Fibroblast of lung (primary cell): ENCODE measurements at regions not wholly inside any gene's neighbourhood (a gene's known extent, or its start where the extent isn't known, plus 50 kb on each side); places are given as distances from the start of the nearest gene placed in this dataset.

Source experiments
- EZH2 ChIP-seq: IDR thresholded peaks from 2 replicates; pipeline ENCODE4 v1.5.1; 2012; ENCODE audit warnings: low read length, control low read depth, mild to moderate bottlenecking; ENCODE audit errors: missing control alignments
- TF ChIP-seq, protein P1 (sequence below), 2 donors: IDR thresholded peaks in 1 of 2; conservative IDR thresholded peaks in 1 of 2; 1 replicate in 1 of 2; 2 replicates in 1 of 2; pipeline ENCODE4 v1.5.1; 2011 to 2012; ENCODE audit warnings: low read length in 2 of 2, control low read depth in 1 of 2, inconsistent platforms in 1 of 2, low read depth in 1 of 2, mild to moderate bottlenecking in 1 of 2

DNA sequence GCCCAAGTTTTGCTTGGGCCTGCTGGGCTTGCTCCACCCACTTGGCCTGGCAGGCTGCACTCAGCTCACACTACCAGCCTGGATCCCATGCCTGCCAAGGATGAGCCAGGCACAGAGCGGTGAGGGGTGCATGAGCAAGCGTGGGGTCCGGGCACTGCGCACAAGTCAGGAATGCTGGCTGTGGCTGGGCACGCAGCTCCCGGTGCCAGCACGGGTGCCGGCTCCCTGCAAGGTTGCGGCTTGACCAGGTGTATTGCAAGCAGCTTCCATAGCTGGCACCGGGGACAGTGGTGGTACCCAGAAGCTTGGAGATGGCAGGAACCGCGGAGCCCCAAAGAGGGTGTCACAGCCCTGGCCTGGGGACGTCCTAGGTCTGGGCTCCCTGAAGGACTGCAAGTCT lies 224.4 kb upstream of the NRIP1 start:
- TF ChIP-seq, protein P1, sequence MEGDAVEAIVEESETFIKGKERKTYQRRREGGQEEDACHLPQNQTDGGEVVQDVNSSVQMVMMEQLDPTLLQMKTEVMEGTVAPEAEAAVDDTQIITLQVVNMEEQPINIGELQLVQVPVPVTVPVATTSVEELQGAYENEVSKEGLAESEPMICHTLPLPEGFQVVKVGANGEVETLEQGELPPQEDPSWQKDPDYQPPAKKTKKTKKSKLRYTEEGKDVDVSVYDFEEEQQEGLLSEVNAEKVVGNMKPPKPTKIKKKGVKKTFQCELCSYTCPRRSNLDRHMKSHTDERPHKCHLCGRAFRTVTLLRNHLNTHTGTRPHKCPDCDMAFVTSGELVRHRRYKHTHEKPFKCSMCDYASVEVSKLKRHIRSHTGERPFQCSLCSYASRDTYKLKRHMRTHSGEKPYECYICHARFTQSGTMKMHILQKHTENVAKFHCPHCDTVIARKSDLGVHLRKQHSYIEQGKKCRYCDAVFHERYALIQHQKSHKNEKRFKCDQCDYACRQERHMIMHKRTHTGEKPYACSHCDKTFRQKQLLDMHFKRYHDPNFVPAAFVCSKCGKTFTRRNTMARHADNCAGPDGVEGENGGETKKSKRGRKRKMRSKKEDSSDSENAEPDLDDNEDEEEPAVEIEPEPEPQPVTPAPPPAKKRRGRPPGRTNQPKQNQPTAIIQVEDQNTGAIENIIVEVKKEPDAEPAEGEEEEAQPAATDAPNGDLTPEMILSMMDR (conservative IDR thresholded peaks at IDR 0.05 in 1 of 2, IDR thresholded peaks at IDR 0.05 in 1 of 2; ENCODE audit: low read depth in 1 of 2, low read length in 2 of 2), result no peak
- TF ChIP-seq EZH2, result no peak
